ENCODE measurements at regions not wholly inside any gene's neighbourhood (a gene's known extent, or its start where the extent isn't known, plus 50 kb on each side); places are given as distances from the start of the nearest gene placed in this dataset.

DNA sequence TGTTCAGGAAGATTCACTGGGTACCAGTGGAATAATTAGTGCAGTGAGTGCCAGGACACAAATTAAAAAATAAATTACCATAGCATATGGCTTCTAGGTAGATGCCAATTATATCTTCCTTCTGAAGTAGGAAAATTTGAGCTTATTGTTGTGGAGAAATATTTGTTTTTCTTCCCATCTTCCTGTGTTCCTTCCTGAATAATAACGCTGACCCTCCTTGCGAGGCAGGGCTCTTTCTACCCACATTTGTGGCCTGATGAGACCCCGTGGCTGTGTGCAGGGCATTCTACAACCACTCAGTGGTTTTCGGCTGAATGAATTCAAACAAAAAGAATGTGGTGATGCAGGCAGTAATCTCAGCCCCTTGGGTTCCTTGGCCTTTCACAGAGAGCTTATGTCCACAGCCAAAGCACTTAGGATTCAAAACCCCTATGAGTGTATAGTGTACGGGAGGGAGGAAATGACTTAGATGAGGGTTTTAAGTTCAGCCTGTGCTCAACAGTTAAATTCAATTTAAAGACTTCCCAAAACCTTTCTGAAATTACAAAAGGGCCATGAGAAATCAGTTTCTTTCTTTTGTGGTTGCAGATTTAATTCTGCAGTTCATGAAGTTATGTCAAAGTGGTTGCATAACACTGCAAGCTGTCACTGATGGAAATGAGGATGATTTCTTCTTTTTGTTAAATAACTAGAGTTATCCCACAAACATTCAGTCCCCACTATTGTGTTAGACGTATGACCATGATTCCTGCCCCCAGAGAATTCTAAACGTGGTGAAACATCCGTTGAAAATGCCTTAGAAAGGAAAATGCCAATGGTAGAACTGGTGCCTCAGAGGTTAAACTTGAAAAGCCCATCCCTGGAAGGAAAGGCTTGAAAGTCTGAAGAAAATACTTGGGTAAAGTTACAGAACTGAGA lies 255.3 kb downstream of the FZD1 start:
- no peaks in the 10 kb centered on the region for H3K4me1 Mint-ChIP-seq (ENCODE audit: low read depth)
- peaks cover 13% of the 10 kb centered on the region for H3K9me3 Mint-ChIP-seq
- ATAC-seq, result no peak
- DNase-seq, result no peak
- H3K36me3 Mint-ChIP-seq (ENCODE audit: insufficient read depth), result no peaks in the 10 kb centered on the region
- H3K27me3 Mint-ChIP-seq (ENCODE audit: low read depth), result no peaks in the 10 kb centered on the region
- no peak overlapping the region for H3K4me3 Mint-ChIP-seq

DNA sequence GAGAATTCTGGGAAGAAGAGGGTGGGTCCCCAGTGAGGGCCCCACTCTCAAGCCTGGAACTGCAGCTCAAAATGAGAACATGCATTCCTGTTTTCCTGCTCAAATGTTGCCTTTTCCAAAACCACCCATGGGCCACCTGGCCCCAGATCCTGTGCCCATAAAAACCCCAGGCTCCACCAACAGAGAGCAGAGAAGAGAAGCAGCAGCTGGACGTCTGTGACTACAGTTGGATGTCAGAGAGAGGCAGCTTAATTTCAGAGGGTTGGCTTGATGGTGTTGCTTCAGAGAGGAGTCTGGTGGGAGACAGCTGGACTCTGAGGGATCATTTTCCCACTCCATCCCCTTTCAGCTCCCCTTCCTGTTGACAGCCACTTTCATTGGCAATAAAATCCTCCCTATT lies 256.4 kb downstream of the FZD1 start:
- Mint-ChIP-seq H3K36me3 (ENCODE audit: insufficient read depth) (no peaks in the 10 kb centered on the region), H3K9me3 (peaks cover 13% of the 10 kb centered on the region), H3K4me3 (no peak overlapping the region), H3K4me1 (ENCODE audit: low read depth) (no peaks in the 10 kb centered on the region), H3K27me3 (ENCODE audit: low read depth) (no peaks in the 10 kb centered on the region)
- no peak for ATAC-seq
- no peak for DNase-seq

DNA sequence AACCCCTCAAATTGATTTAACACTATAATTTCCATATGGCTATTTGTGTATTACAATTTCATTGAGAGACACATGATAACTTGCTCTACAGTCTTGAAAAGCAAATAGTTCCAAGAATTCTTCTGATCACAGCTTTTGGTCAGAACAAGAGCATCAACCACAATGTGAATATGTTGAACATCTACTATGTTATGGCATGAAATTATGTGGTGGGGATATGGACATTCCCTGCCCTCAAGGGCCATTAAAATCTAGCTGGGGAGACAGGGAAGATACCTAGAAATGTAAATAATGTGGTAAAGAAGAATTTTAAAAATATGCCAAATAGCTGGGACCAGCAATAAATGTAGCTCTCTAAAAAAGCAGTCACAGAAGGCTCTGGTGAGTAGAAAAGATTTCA lies 262.2 kb downstream of the FZD1 start:
- Mint-ChIP-seq H3K36me3 (ENCODE audit: insufficient read depth) (no peaks in the 10 kb centered on the region), H3K4me3 (no peak overlapping the region), H3K27me3 (ENCODE audit: low read depth) (no peaks in the 10 kb centered on the region), H3K9me3 (peaks cover 29% of the 10 kb centered on the region), H3K4me1 (ENCODE audit: low read depth) (no peaks in the 10 kb centered on the region)
- DNase-seq (no peak), ATAC-seq (no peak)

GRCh38 chr7:91527460-91527859 lies 263.2 kb downstream of the FZD1 start:
- ATAC-seq, result no peak

DNA sequence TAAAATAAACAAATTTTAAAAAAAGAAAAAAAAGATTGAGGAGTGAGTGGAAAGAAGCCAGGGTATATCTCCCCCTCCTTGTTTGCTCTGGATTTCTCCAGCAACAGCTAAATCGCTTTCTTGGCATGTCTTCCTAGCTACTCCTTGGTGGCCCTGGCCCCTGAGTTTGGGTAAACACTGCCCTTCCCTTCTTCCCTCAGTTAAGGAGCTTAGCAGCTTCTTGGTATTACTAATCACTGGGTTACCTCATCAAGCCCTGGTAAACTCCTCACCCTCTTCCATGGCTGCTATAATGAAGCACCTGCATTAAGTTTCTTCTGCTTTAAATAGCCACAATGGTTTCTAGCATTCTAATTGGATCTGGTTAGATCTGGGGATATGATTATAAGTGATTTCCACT lies 269.8 kb downstream of the FZD1 start:
- H3K4me3 Mint-ChIP-seq, result no peak overlapping the region
- no peaks in the 10 kb centered on the region for H3K4me1 Mint-ChIP-seq (ENCODE audit: low read depth)
- H3K9me3 Mint-ChIP-seq, result peaks cover 19% of the 10 kb centered on the region
- H3K27me3 Mint-ChIP-seq (ENCODE audit: low read depth), result no peaks in the 10 kb centered on the region
- ATAC-seq (no peak), DNase-seq (no peak)
- H3K36me3 Mint-ChIP-seq (ENCODE audit: insufficient read depth), result no peaks in the 10 kb centered on the region

More at GRCh38 chr7:91527460-91527859, 263.2 kb downstream of the FZD1 start:
- H3K27me3 Mint-ChIP-seq (ENCODE audit: low read depth), result no peaks in the 10 kb centered on the region
- peaks cover 32% of the 10 kb centered on the region for H3K9me3 Mint-ChIP-seq
- H3K4me3 Mint-ChIP-seq, result no peak overlapping the region
- no peaks in the 10 kb centered on the region for H3K36me3 Mint-ChIP-seq (ENCODE audit: insufficient read depth)
- DNase-seq, result no peak
- no peaks in the 10 kb centered on the region for H3K4me1 Mint-ChIP-seq (ENCODE audit: low read depth)

DNA sequence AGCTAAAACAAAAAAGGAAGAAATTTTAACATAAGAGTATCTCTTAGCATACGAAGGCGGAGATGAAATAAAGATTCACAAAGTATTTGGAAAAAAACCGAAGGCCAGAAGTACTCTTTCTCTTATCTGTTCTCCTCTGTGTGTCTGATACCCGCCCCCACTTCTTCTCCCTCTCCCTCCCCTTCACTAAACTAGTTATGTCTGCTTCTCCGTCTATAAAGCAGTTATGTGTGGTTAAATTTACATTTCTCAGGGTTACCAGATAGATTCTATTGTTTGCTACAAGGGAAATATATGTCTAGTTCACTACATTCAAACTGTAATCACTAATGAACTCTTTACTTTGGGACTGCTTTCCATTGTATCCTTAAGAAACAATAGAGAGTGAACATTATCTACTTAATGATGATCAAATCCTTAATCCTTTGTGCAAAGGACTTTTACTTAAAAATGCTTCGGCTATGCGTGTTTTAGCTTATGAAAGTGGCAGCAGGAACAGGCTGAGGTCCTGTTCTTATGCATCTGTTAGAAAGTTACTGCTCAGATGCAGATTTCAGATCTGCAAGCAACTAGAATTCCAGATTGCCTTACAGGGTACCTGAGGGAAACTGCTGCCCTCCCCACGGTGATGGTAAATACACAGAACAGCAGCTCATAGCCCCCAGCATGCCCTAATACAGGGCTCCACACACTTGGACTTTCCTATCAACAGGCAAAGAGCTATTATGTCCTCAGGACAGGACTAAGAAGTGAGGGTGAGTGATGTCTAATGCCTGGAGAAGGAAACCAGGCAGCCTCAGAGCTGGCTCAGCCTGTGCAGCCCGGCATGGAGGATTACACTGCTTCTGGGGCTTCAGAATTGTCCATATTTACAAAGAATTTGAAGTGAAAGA lies 273.3 kb downstream of the FZD1 start:
- ATAC-seq, result no peak

GRCh38 chr7:91541641-91542040 lies 277.4 kb downstream of the FZD1 start:
- Mint-ChIP-seq H3K27me3 (ENCODE audit: low read depth) (no peaks in the 10 kb centered on the region), H3K4me1 (ENCODE audit: low read depth) (no peaks in the 10 kb centered on the region), H3K9me3 (peaks cover 7% of the 10 kb centered on the region), H3K4me3 (no peak overlapping the region), H3K36me3 (ENCODE audit: insufficient read depth) (no peaks in the 10 kb centered on the region)
- DNase-seq, result no peak
- ATAC-seq, result no peak

More for the DNA sequence above, 273.3 kb downstream of the FZD1 start:
- no peaks in the 10 kb centered on the region for H3K4me1 Mint-ChIP-seq (ENCODE audit: low read depth)
- peaks cover 1% of the 10 kb centered on the region for H3K9me3 Mint-ChIP-seq
- no peak overlapping the region for H3K4me3 Mint-ChIP-seq
- H3K36me3 Mint-ChIP-seq (ENCODE audit: insufficient read depth), result no peaks in the 10 kb centered on the region
- no peaks in the 10 kb centered on the region for H3K27me3 Mint-ChIP-seq (ENCODE audit: low read depth)
- no peak for DNase-seq

GRCh38 chr7:91543646-91544045 lies 279.4 kb downstream of the FZD1 start:
- Mint-ChIP-seq H3K4me3 (no peak overlapping the region), H3K4me1 (ENCODE audit: low read depth) (no peaks in the 10 kb centered on the region), H3K9me3 (peaks cover 7% of the 10 kb centered on the region), H3K36me3 (ENCODE audit: insufficient read depth) (no peaks in the 10 kb centered on the region), H3K27me3 (ENCODE audit: low read depth) (no peaks in the 10 kb centered on the region)
- DNase-seq, result no peak
- ATAC-seq, result no peak

- DNase-seq (no peak), ATAC-seq (no peak)
- no peaks in the 10 kb centered on the region for H3K36me3 Mint-ChIP-seq (ENCODE audit: insufficient read depth)
- H3K4me1 Mint-ChIP-seq (ENCODE audit: low read depth), result no peaks in the 10 kb centered on the region
- H3K27me3 Mint-ChIP-seq (ENCODE audit: low read depth), result no peaks in the 10 kb centered on the region
- H3K9me3 Mint-ChIP-seq, result no peaks in the 10 kb centered on the region
- no peak overlapping the region for H3K4me3 Mint-ChIP-seq
Measured at GRCh38 chr7:91549878-91550277, 285.6 kb downstream of the FZD1 start.

- Mint-ChIP-seq H3K4me1 (ENCODE audit: low read depth) (no peaks in the 10 kb centered on the region), H3K4me3 (no peak overlapping the region), H3K9me3 (no peaks in the 10 kb centered on the region), H3K36me3 (ENCODE audit: insufficient read depth) (no peaks in the 10 kb centered on the region), H3K27me3 (ENCODE audit: low read depth) (no peaks in the 10 kb centered on the region)
- no peak for DNase-seq
- ATAC-seq, result no peak
Measured at GRCh38 chr7:91550931-91551330, 286.7 kb downstream of the FZD1 start.

GRCh38 chr7:91551377-91552175 lies 287.3 kb downstream of the FZD1 start:
- ATAC-seq (no peak), DNase-seq (no peak)
- Mint-ChIP-seq H3K4me3 (no peak overlapping the region), H3K4me1 (ENCODE audit: low read depth) (no peaks in the 10 kb centered on the region), H3K27me3 (ENCODE audit: low read depth) (no peaks in the 10 kb centered on the region), H3K9me3 (no peaks in the 10 kb centered on the region), H3K36me3 (ENCODE audit: insufficient read depth) (no peaks in the 10 kb centered on the region)

GRCh38 chr7:91553410-91553895 lies 289.2 kb downstream of the FZD1 start:
- DNase-seq (no peak), ATAC-seq (no peak)
- no peaks in the 10 kb centered on the region for H3K4me1 Mint-ChIP-seq (ENCODE audit: low read depth)
- no peaks in the 10 kb centered on the region for H3K9me3 Mint-ChIP-seq
- no peaks in the 10 kb centered on the region for H3K27me3 Mint-ChIP-seq (ENCODE audit: low read depth)
- H3K36me3 Mint-ChIP-seq (ENCODE audit: insufficient read depth), result no peaks in the 10 kb centered on the region
- no peak overlapping the region for H3K4me3 Mint-ChIP-seq

DNA sequence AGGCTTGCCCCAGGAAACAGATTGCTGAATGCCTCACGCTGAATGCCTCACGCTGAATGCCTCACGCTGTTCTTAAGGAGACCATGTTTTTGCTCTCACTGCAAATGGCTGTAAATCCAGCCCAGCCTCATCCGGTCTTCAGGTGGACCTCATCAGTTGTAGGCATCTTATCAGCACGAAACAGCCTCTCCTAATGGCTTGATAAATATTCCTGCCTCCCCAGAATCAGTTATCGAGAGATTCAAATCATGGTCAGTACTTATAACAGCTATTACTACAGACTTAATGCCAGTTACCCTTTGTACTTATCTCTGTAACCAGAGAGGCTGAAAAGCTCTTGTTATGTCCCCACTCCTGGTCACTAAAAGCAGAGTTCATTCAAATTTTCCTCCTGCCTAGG lies 290.6 kb downstream of the FZD1 start:
- H3K27me3 Mint-ChIP-seq (ENCODE audit: low read depth), result no peaks in the 10 kb centered on the region

GRCh38 chr7:91556239-91556638 lies 292.0 kb downstream of the FZD1 start:
- H3K9me3 Mint-ChIP-seq, result peaks cover 6% of the 10 kb centered on the region
- no peak for ATAC-seq

More for the DNA sequence above, 290.6 kb downstream of the FZD1 start:
- H3K9me3 Mint-ChIP-seq, result no peaks in the 10 kb centered on the region
- H3K36me3 Mint-ChIP-seq (ENCODE audit: insufficient read depth), result no peaks in the 10 kb centered on the region
- no peak overlapping the region for H3K4me3 Mint-ChIP-seq
- ATAC-seq (no peak), DNase-seq (no peak)
- H3K4me1 Mint-ChIP-seq (ENCODE audit: low read depth), result no peaks in the 10 kb centered on the region

More at GRCh38 chr7:91556239-91556638, 292.0 kb downstream of the FZD1 start:
- Mint-ChIP-seq H3K4me3 (no peak overlapping the region), H3K27me3 (ENCODE audit: low read depth) (no peaks in the 10 kb centered on the region), H3K36me3 (ENCODE audit: insufficient read depth) (no peaks in the 10 kb centered on the region), H3K4me1 (ENCODE audit: low read depth) (no peaks in the 10 kb centered on the region)
- DNase-seq, result no peak
